Natural killer cell (primary cell): ENCODE measurements at regions not wholly inside any gene's neighbourhood (a gene's known extent, or its start where the extent isn't known, plus 50 kb on each side); places are given as distances from the start of the nearest gene placed in this dataset.

Source experiments
- ATAC-seq, 3 donors: fragments of 150-1000 bp in 2 of 3; fragments of 200-7000 bp in 1 of 3; cut with Tn5 transposase; 1 replicate in 1 of 3; 2 replicates in 2 of 3; pipeline ENCODE4 v1.10.0; 2021; ENCODE audit warnings: mild to moderate bottlenecking in 2 of 3, moderate library complexity in 2 of 3
- DNase-seq, 2 donors: peaks; one replicate each; pipeline versions ENCODE4 v3.0.0 to v3.0.0-alpha.2; 2013 to 2021; ENCODE audit warnings: mixed read lengths in 1 of 2
- H3K27ac ChIP-seq: one replicate; pipeline ENCODE4 v1.5.1; 2013; ENCODE audit warnings: mild to moderate bottlenecking, low read length
- H3K27me3 ChIP-seq: one replicate; pipeline ENCODE4 v1.6.1; 2013; ENCODE audit warnings: low read length; ENCODE audit not compliant: control insufficient read depth, insufficient read depth
- H3K36me3 ChIP-seq: one replicate; pipeline ENCODE4 v1.6.1; 2013; ENCODE audit warnings: low read length; ENCODE audit not compliant: control insufficient read depth, insufficient read depth
- H3K4me1 ChIP-seq: one replicate; pipeline ENCODE4 v1.6.1; 2013; ENCODE audit warnings: low read length; ENCODE audit not compliant: control insufficient read depth, insufficient read depth
- H3K4me3 ChIP-seq: one replicate; pipeline ENCODE4 v1.5.1; 2013; ENCODE audit warnings: low read length
- H3K9me3 ChIP-seq: one replicate; pipeline ENCODE4 v1.6.1; 2013; ENCODE audit warnings: low read length; ENCODE audit not compliant: control insufficient read depth, insufficient read depth
- H3K27ac Mint-ChIP-seq, 2 donors: one replicate each; pipeline ENCODE4 v1.8.0; 2022; ENCODE audit warnings: mild to moderate bottlenecking in 2 of 2, mixed read lengths in 2 of 2, moderate library complexity in 1 of 2
- H3K27me3 Mint-ChIP-seq, 2 donors: one replicate each; pipeline ENCODE4 v1.8.0; 2022; ENCODE audit warnings: low read depth in 2 of 2, mixed read lengths in 2 of 2
- H3K36me3 Mint-ChIP-seq: one replicate; pipeline ENCODE4 v1.8.0; 2022; ENCODE audit warnings: mixed read lengths
- H3K4me1 Mint-ChIP-seq, 2 donors: one replicate each; pipeline ENCODE4 v1.8.0; 2022; ENCODE audit warnings: mixed read lengths in 2 of 2
- H3K4me3 Mint-ChIP-seq: one replicate; pipeline ENCODE4 v1.8.0; 2022; ENCODE audit warnings: mild to moderate bottlenecking, moderate library complexity, mixed read lengths
- H3K9me3 Mint-ChIP-seq, 2 donors: one replicate each; pipeline ENCODE4 v1.8.0; 2022; ENCODE audit warnings: mixed read lengths in 2 of 2
- CTCF ChIP-seq: fragments of 200-600 bp; IDR thresholded peaks from one replicate; pipeline ENCODE4 v1.8.0; 2022; ENCODE audit warnings: antibody characterized with exemption
- WGBS: methylation state at CpG from one replicate; pipeline ENCODE4 v1.1.7; 2013; ENCODE audit warnings: missing lambda C conversion rate; ENCODE audit not compliant: insufficient coverage; 5-methylcytosine and 5-hydroxymethylcytosine counted together
- intact Hi-C: fragments of 100-400 bp; cut with micrococcal nuclease; formaldehyde crosslinking; loops from one replicate; pipeline ENCODE4 v1.14.2; 2022

- Mint-ChIP-seq H3K4me3 (no peak overlapping the region), H3K9me3 (peaks cover 0 to 3% of the 10 kb centered on the region in 2 donors), H3K36me3 (no peaks in the 10 kb centered on the region), H3K27ac (no peak overlapping the region), H3K4me1 (no peaks in the 10 kb centered on the region), H3K27me3 (peaks cover 0 to 14% of the 10 kb centered on the region in 2 donors)
- no peaks in the 10 kb centered on the region for H3K4me1 ChIP-seq
- no peaks in the 10 kb centered on the region for H3K27me3 ChIP-seq
- DNase-seq = no peak
- intact Hi-C loops = no loop called here
- no peaks in the 10 kb centered on the region for H3K9me3 ChIP-seq
- H3K4me3 ChIP-seq = no peak overlapping the region
- H3K36me3 ChIP-seq = no peaks in the 10 kb centered on the region
- H3K27ac ChIP-seq = no peak overlapping the region
- no peak for TF ChIP-seq CTCF
- ATAC-seq = no peak
- WGBS = 74% methylated on average over 6 of the region's 6 CpGs
Observed at GRCh38 chr12:102542816-102543440, 62.6 kb upstream of the IGF1 start.

DNA sequence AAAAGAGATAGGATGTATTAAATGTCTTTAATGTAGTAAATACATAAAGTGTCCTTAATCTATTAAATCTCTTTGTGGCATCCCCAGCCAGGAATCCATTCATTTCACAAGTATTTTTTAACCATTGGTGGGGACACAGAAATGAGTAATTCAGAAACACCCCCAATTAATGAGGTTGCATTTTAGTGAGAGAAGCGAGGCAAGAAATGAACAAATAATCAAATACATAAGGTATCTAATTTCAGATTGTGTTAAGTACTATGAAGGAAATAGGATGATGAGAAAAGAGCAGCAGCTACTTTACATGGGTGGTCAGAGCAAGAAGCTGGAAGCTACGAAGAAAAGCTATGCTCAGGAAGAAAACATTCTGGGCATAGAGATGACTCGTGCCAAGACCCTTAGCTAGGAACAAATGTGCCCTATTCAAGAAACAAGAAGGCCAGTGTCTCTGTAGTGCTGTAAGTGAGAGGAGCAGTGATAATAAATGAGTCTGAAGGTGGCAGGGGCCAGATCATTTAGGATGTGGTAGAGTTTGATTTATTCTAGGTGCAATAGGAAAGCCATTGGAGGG lies 60.5 kb upstream of the IGF1 start:
- Mint-ChIP-seq H3K4me1 (no peaks in the 10 kb centered on the region), H3K4me3 (no peak overlapping the region), H3K36me3 (no peaks in the 10 kb centered on the region), H3K9me3 (peaks cover 0 to 3% of the 10 kb centered on the region in 2 donors), H3K27me3 (peaks cover 0 to 12% of the 10 kb centered on the region in 2 donors), H3K27ac (no peak overlapping the region)
- Histone ChIP-seq H3K4me3 (no peak overlapping the region), H3K36me3 (no peaks in the 10 kb centered on the region), H3K27me3 (no peaks in the 10 kb centered on the region), H3K9me3 (no peaks in the 10 kb centered on the region), H3K27ac (no peak overlapping the region), H3K4me1 (no peaks in the 10 kb centered on the region)
- intact Hi-C loops = no loop called here
- TF ChIP-seq CTCF = no peak
- no peak for ATAC-seq
- DNase-seq = no peak
- 78% methylated on average over 2 of the region's 3 CpGs for whole genome bisulfite sequencing

GRCh38 chr12:102539651-102540553 lies 59.5 kb upstream of the IGF1 start:
- H3K9me3 Mint-ChIP-seq = peaks cover 0 to 3% of the 10 kb centered on the region in 2 donors
- ATAC-seq (no peak), DNase-seq (no peak)
- H3K27ac ChIP-seq = no peak overlapping the region
- WGBS = 70% methylated on average over 9 of the region's 10 CpGs
- intact Hi-C loops = no loop called here
- no peak overlapping the region for H3K27ac Mint-ChIP-seq
- H3K4me1 Mint-ChIP-seq = no peaks in the 10 kb centered on the region
- TF ChIP-seq CTCF = no peak
- H3K27me3 ChIP-seq = no peaks in the 10 kb centered on the region
- no peaks in the 10 kb centered on the region for H3K4me1 ChIP-seq
- H3K36me3 ChIP-seq = no peaks in the 10 kb centered on the region
- no peaks in the 10 kb centered on the region for H3K36me3 Mint-ChIP-seq
- H3K27me3 Mint-ChIP-seq = peaks cover 0 to 12% of the 10 kb centered on the region in 2 donors
- no peak overlapping the region for H3K4me3 Mint-ChIP-seq
- no peak overlapping the region for H3K4me3 ChIP-seq
- H3K9me3 ChIP-seq = no peaks in the 10 kb centered on the region
